Neural progenitor cell (in vitro differentiated cells): ENCODE measurements at regions not wholly inside any gene's neighbourhood (a gene's known extent, or its start where the extent isn't known, plus 50 kb on each side); places are given as distances from the start of the nearest gene placed in this dataset.

Source experiments
- CTCF ChIP-seq: fragments of 200-600 bp; sonication (generic); IDR thresholded peaks from 2 replicates; pipeline ENCODE4 v1.5.1; 2017; ENCODE audit warnings: antibody characterized with exemption, mild to moderate bottlenecking
- EZH2 ChIP-seq: fragments of 200-600 bp; sonication (generic); IDR thresholded peaks from 2 replicates; pipeline ENCODE4 v1.6.1; 2017; ENCODE audit warnings: antibody characterized with exemption, mild to moderate bottlenecking, moderate library complexity

- TF ChIP-seq EZH2 (no peak), CTCF (no peak)
Observed at GRCh38 chr5:158049459-158049858, 190.5 kb upstream of the CLINT1 start.
